ENCODE measurements at regions not wholly inside any gene's neighbourhood (a gene's known extent, or its start where the extent isn't known, plus 50 kb on each side); places are given as distances from the start of the nearest gene placed in this dataset.

DNA sequence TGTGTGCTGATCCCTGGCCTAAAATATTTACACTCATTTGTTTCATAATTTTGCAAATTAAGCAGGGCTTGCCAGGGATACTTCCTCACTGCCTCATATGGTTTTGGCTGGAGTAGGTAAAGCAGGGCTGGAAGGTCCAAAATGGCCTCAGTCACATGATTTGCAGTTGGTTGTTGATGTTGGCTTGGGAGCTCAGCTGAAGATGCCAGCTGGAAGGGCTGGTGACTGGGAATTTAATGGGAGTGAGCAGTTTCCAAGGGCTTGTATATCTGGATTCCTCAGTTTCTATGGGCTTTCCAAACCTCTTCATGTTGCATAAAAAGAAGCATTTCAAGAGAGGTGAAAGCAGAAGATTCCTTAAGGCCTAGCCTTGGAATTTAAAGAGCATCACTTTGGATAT is 729.3 kb downstream of the CDH18 start:
- TF ChIP-seq PPARA (CRISPR knock-in tag; IDR thresholded peaks at IDR 0.05; ENCODE audit: borderline replicate concordance): no peak
- TF ChIP-seq, protein P1, sequence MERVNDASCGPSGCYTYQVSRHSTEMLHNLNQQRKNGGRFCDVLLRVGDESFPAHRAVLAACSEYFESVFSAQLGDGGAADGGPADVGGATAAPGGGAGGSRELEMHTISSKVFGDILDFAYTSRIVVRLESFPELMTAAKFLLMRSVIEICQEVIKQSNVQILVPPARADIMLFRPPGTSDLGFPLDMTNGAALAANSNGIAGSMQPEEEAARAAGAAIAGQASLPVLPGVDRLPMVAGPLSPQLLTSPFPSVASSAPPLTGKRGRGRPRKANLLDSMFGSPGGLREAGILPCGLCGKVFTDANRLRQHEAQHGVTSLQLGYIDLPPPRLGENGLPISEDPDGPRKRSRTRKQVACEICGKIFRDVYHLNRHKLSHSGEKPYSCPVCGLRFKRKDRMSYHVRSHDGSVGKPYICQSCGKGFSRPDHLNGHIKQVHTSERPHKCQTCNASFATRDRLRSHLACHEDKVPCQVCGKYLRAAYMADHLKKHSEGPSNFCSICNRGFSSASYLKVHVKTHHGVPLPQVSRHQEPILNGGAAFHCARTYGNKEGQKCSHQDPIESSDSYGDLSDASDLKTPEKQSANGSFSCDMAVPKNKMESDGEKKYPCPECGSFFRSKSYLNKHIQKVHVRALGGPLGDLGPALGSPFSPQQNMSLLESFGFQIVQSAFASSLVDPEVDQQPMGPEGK (CRISPR knock-in tag; IDR thresholded peaks at IDR 0.05; ENCODE audit: borderline replicate concordance): no peak
- TF ChIP-seq ZC3H10 (CRISPR knock-in tag; IDR thresholded peaks at IDR 0.05): no peak
- no peak for TF ChIP-seq ZNF565 (CRISPR knock-in tag; conservative IDR thresholded peaks at IDR 0.05; ENCODE audit: low read depth)
- no peak for TF ChIP-seq ARNTL (CRISPR knock-in tag; IDR thresholded peaks at IDR 0.05; ENCODE audit: borderline replicate concordance, low read depth)
- no peak for TF ChIP-seq TOX (CRISPR knock-in tag; IDR thresholded peaks at IDR 0.05; ENCODE audit: borderline replicate concordance)
